ENCODE measurements at regions not wholly inside any gene's neighbourhood (a gene's known extent, or its start where the extent isn't known, plus 50 kb on each side); places are given as distances from the start of the nearest gene placed in this dataset.

GRCh38 chr5:122541388-122541787 is 229.4 kb downstream of the SNCAIP start:
- Histone ChIP-seq H3K27me3 (ENCODE audit: control insufficient read depth in 1 of 2, insufficient read depth in 2 of 2, low read length in 1 of 2) (no peaks in the 10 kb centered on the region), H3K27ac (ENCODE audit: low read depth in 1 of 2, low read length in 2 of 2) (no peak overlapping the region)
- no peak for DNase-seq

GRCh38 chr5:122545986-122546385 is 228.9 kb upstream of the SNX2 start:
- no peak for DNase-seq
- H3K27me3 ChIP-seq (ENCODE audit: control insufficient read depth in 1 of 2, insufficient read depth in 2 of 2, low read length in 1 of 2) = no peaks in the 10 kb centered on the region
- no peak overlapping the region for H3K27ac ChIP-seq (ENCODE audit: low read depth in 1 of 2, low read length in 2 of 2)
- H3K4me1 ChIP-seq (ENCODE audit: control insufficient read depth in 1 of 2, insufficient read depth in 2 of 2, low read length in 2 of 2) = no peaks in the 10 kb centered on the region
- H3K36me3 ChIP-seq (ENCODE audit: control insufficient read depth in 1 of 2, insufficient read depth in 2 of 2, low read length in 1 of 2) = no peaks in the 10 kb centered on the region
- 61 to 62% methylated on average over 3 of the region's 3 CpGs for WGBS, 2 donors
- H3K9me3 ChIP-seq (ENCODE audit: control insufficient read depth, low read length) = peaks cover 2% of the 10 kb centered on the region
- no peak for ATAC-seq (ENCODE audit: low FRiP score)
- intact Hi-C loops (cut with DNase I) = no loop called here
- no peak overlapping the region for H3K4me3 ChIP-seq (ENCODE audit: low read length in 2 of 2)

More at GRCh38 chr5:122541388-122541787, 229.4 kb downstream of the SNCAIP start:
- ATAC-seq (ENCODE audit: low FRiP score) = no peak
- WGBS, 2 donors = 47 to 51% methylated on average over 1 of the region's 1 CpG
- H3K36me3 ChIP-seq (ENCODE audit: control insufficient read depth in 1 of 2, insufficient read depth in 2 of 2, low read length in 1 of 2) = no peaks in the 10 kb centered on the region
- peaks cover 2% of the 10 kb centered on the region for H3K9me3 ChIP-seq (ENCODE audit: control insufficient read depth, low read length)
- no peaks in the 10 kb centered on the region for H3K4me1 ChIP-seq (ENCODE audit: control insufficient read depth in 1 of 2, insufficient read depth in 2 of 2, low read length in 2 of 2)
- H3K4me3 ChIP-seq (ENCODE audit: low read length in 2 of 2) = no peak overlapping the region
- intact Hi-C loops (cut with DNase I) = no loop called here

GRCh38 chr5:122547219-122547618 is 227.7 kb upstream of the SNX2 start:
- Histone ChIP-seq H3K4me1 (ENCODE audit: control insufficient read depth in 1 of 2, insufficient read depth in 2 of 2, low read length in 2 of 2) (no peaks in the 10 kb centered on the region), H3K27ac (ENCODE audit: low read depth in 1 of 2, low read length in 2 of 2) (no peak overlapping the region), H3K36me3 (ENCODE audit: control insufficient read depth in 1 of 2, insufficient read depth in 2 of 2, low read length in 1 of 2) (no peaks in the 10 kb centered on the region), H3K27me3 (ENCODE audit: control insufficient read depth in 1 of 2, insufficient read depth in 2 of 2, low read length in 1 of 2) (no peaks in the 10 kb centered on the region), H3K9me3 (ENCODE audit: control insufficient read depth, low read length) (no peaks in the 10 kb centered on the region), H3K4me3 (ENCODE audit: low read length in 2 of 2) (no peak overlapping the region)
- ATAC-seq (ENCODE audit: low FRiP score) (no peak), DNase-seq (no peak)
- 75 to 79% methylated on average over 2 of the region's 2 CpGs for WGBS, 2 donors
- intact Hi-C loops (cut with DNase I) = no loop called here

GRCh38 chr5:122547669-122548068 is 227.2 kb upstream of the SNX2 start:
- DNase-seq (no peak), ATAC-seq (ENCODE audit: low FRiP score) (no peak)
- WGBS, 2 donors = 92 to 93% methylated on average over 4 of the region's 4 CpGs
- Histone ChIP-seq H3K36me3 (ENCODE audit: control insufficient read depth in 1 of 2, insufficient read depth in 2 of 2, low read length in 1 of 2) (no peaks in the 10 kb centered on the region), H3K4me1 (ENCODE audit: control insufficient read depth in 1 of 2, insufficient read depth in 2 of 2, low read length in 2 of 2) (no peaks in the 10 kb centered on the region), H3K4me3 (ENCODE audit: low read length in 2 of 2) (no peak overlapping the region), H3K27me3 (ENCODE audit: control insufficient read depth in 1 of 2, insufficient read depth in 2 of 2, low read length in 1 of 2) (no peaks in the 10 kb centered on the region), H3K9me3 (ENCODE audit: control insufficient read depth, low read length) (no peaks in the 10 kb centered on the region), H3K27ac (ENCODE audit: low read depth in 1 of 2, low read length in 2 of 2) (no peak overlapping the region)
- intact Hi-C loops (cut with DNase I) = no loop called here

- DNase-seq (no peak), ATAC-seq (ENCODE audit: low FRiP score) (no peak)
- H3K4me3 ChIP-seq (ENCODE audit: low read length in 2 of 2) = no peak overlapping the region
- H3K27me3 ChIP-seq (ENCODE audit: control insufficient read depth in 1 of 2, insufficient read depth in 2 of 2, low read length in 1 of 2) = no peaks in the 10 kb centered on the region
- no peaks in the 10 kb centered on the region for H3K4me1 ChIP-seq (ENCODE audit: control insufficient read depth in 1 of 2, insufficient read depth in 2 of 2, low read length in 2 of 2)
- no peak overlapping the region for H3K27ac ChIP-seq (ENCODE audit: low read depth in 1 of 2, low read length in 2 of 2)
- no peaks in the 10 kb centered on the region for H3K36me3 ChIP-seq (ENCODE audit: control insufficient read depth in 1 of 2, insufficient read depth in 2 of 2, low read length in 1 of 2)
- intact Hi-C loops (cut with DNase I) = no loop called here
- no peaks in the 10 kb centered on the region for H3K9me3 ChIP-seq (ENCODE audit: control insufficient read depth, low read length)
Observed at GRCh38 chr5:122559676-122560075, 215.2 kb upstream of the SNX2 start.

- ATAC-seq (ENCODE audit: low FRiP score) (no peak), DNase-seq (no peak)
- Histone ChIP-seq H3K4me3 (ENCODE audit: low read length in 2 of 2) (no peak overlapping the region), H3K27me3 (ENCODE audit: control insufficient read depth in 1 of 2, insufficient read depth in 2 of 2, low read length in 1 of 2) (no peaks in the 10 kb centered on the region), H3K27ac (ENCODE audit: low read depth in 1 of 2, low read length in 2 of 2) (no peak overlapping the region), H3K36me3 (ENCODE audit: control insufficient read depth in 1 of 2, insufficient read depth in 2 of 2, low read length in 1 of 2) (no peaks in the 10 kb centered on the region), H3K9me3 (ENCODE audit: control insufficient read depth, low read length) (no peaks in the 10 kb centered on the region), H3K4me1 (ENCODE audit: control insufficient read depth in 1 of 2, insufficient read depth in 2 of 2, low read length in 2 of 2) (no peaks in the 10 kb centered on the region)
- WGBS, 2 donors = 14 to 19% methylated on average over 3 of the region's 3 CpGs
- intact Hi-C loops (cut with DNase I) = no loop called here
Observed at GRCh38 chr5:122561209-122561608, 213.7 kb upstream of the SNX2 start.

- Histone ChIP-seq H3K36me3 (ENCODE audit: control insufficient read depth in 1 of 2, insufficient read depth in 2 of 2, low read length in 1 of 2) (no peaks in the 10 kb centered on the region), H3K27ac (ENCODE audit: low read depth in 1 of 2, low read length in 2 of 2) (no peak overlapping the region), H3K4me3 (ENCODE audit: low read length in 2 of 2) (no peak overlapping the region), H3K27me3 (ENCODE audit: control insufficient read depth in 1 of 2, insufficient read depth in 2 of 2, low read length in 1 of 2) (no peaks in the 10 kb centered on the region), H3K9me3 (ENCODE audit: control insufficient read depth, low read length) (peaks cover 1% of the 10 kb centered on the region), H3K4me1 (ENCODE audit: control insufficient read depth in 1 of 2, insufficient read depth in 2 of 2, low read length in 2 of 2) (no peaks in the 10 kb centered on the region)
- DNase-seq = no peak
- ATAC-seq (ENCODE audit: low FRiP score) = no peak
- WGBS, 2 donors = 89 to 90% methylated on average over 9 of the region's 9 CpGs
- intact Hi-C loops (cut with DNase I) = no loop called here
Observed at GRCh38 chr5:122565331-122565730, 209.5 kb upstream of the SNX2 start.

- Histone ChIP-seq H3K27ac (ENCODE audit: low read depth in 1 of 2, low read length in 2 of 2) (no peak overlapping the region), H3K4me3 (ENCODE audit: low read length in 2 of 2) (no peak overlapping the region), H3K9me3 (ENCODE audit: control insufficient read depth, low read length) (no peaks in the 10 kb centered on the region), H3K27me3 (ENCODE audit: control insufficient read depth in 1 of 2, insufficient read depth in 2 of 2, low read length in 1 of 2) (no peaks in the 10 kb centered on the region), H3K36me3 (ENCODE audit: control insufficient read depth in 1 of 2, insufficient read depth in 2 of 2, low read length in 1 of 2) (no peaks in the 10 kb centered on the region), H3K4me1 (ENCODE audit: control insufficient read depth in 1 of 2, insufficient read depth in 2 of 2, low read length in 2 of 2) (peaks cover 0 to 3% of the 10 kb centered on the region in 2 donors)
- 36 to 43% methylated on average over 3 of the region's 3 CpGs for WGBS, 2 donors
- intact Hi-C loops (cut with DNase I) = no loop called here
- DNase-seq = no peak
- ATAC-seq (ENCODE audit: low FRiP score) = no peak
Observed at GRCh38 chr5:122576256-122577016, 198.4 kb upstream of the SNX2 start.

GRCh38 chr5:122581629-122582028 is 193.3 kb upstream of the SNX2 start:
- no peaks in the 10 kb centered on the region for H3K27me3 ChIP-seq (ENCODE audit: control insufficient read depth in 1 of 2, insufficient read depth in 2 of 2, low read length in 1 of 2)
- DNase-seq (no peak), ATAC-seq (ENCODE audit: low FRiP score) (no peak)
- intact Hi-C loops (cut with DNase I) = no loop called here
- no peaks in the 10 kb centered on the region for H3K4me1 ChIP-seq (ENCODE audit: control insufficient read depth in 1 of 2, insufficient read depth in 2 of 2, low read length in 2 of 2)
- H3K9me3 ChIP-seq (ENCODE audit: control insufficient read depth, low read length) = peaks cover 2% of the 10 kb centered on the region
- H3K4me3 ChIP-seq (ENCODE audit: low read length in 2 of 2) = no peak overlapping the region
- WGBS, 2 donors = 87 to 88% methylated on average over 7 of the region's 7 CpGs
- no peak overlapping the region for H3K27ac ChIP-seq (ENCODE audit: low read depth in 1 of 2, low read length in 2 of 2)
- no peaks in the 10 kb centered on the region for H3K36me3 ChIP-seq (ENCODE audit: control insufficient read depth in 1 of 2, insufficient read depth in 2 of 2, low read length in 1 of 2)

All from aorta (tissue), 5 donors.